ENCODE measurements at regions not wholly inside any gene's neighbourhood (a gene's known extent, or its start where the extent isn't known, plus 50 kb on each side); places are given as distances from the start of the nearest gene placed in this dataset.

DNA sequence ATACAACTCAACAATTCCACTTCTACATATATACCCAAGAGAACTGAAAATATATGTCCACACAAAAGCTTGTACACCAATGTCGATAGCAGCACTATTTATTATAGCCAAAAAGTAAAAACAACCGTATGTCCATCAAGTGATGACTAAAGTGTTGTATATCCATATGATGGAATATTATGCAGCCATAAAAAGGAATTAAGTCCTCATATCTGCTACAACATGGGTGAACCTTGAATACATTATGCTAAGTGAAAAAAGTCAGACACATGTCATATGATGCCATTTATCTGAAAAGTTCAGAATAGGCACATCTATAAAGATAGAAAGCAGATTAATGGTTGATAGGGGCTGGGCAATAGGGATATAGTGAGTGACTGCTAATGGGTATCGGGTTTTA is 204.5 kb downstream of the KCNRG start:
- Histone ChIP-seq H3K4me1 (ENCODE audit: control insufficient read depth in 3 of 3, insufficient read depth in 3 of 3, low read length in 3 of 3) (peaks cover 4 to 10% (median 6%) of the 10 kb centered on the region in 3 donors), H3K9me3 (ENCODE audit: control insufficient read depth in 3 of 3, low read length in 3 of 3) (no peaks in the 10 kb centered on the region), H3K9ac (ENCODE audit: low read depth in 1 of 3, low read length in 3 of 3) (no peak overlapping the region), H3K4me3 (ENCODE audit: low read length in 3 of 3) (no peak overlapping the region), H3K27ac (ENCODE audit: low read depth, low read length) (no peak overlapping the region), H3K27me3 (ENCODE audit: control insufficient read depth in 3 of 3, insufficient read depth in 3 of 3, low read length in 3 of 3) (no peaks in the 10 kb centered on the region), H3K36me3 (ENCODE audit: control insufficient read depth in 3 of 3, insufficient read depth in 3 of 3, low read length in 3 of 3) (no peaks in the 10 kb centered on the region)

DNA sequence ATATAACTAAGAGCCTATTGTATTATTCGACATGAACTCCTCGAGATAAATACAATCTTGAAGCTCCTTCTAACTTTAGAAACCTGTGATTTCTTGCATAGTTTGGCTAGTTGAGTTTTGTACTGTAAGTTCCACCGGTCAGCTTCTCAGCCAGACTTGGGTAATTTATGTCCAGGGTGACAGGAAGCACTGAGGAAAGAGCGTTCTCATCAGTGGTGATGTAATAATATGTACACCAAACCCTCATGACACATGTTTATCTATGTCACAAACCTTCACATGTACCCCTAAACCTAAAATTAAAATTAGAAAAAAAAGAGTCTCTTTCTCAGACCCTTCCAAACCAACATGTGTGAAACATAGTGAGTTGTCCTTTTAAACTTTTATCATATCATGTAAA is 205.7 kb downstream of the KCNRG start:
- Histone ChIP-seq H3K4me3 (ENCODE audit: low read length in 3 of 3) (no peak overlapping the region), H3K4me1 (ENCODE audit: control insufficient read depth in 3 of 3, insufficient read depth in 3 of 3, low read length in 3 of 3) (peaks cover 4 to 10% (median 6%) of the 10 kb centered on the region in 3 donors), H3K27me3 (ENCODE audit: control insufficient read depth in 3 of 3, insufficient read depth in 3 of 3, low read length in 3 of 3) (no peaks in the 10 kb centered on the region), H3K36me3 (ENCODE audit: control insufficient read depth in 3 of 3, insufficient read depth in 3 of 3, low read length in 3 of 3) (no peaks in the 10 kb centered on the region), H3K9me3 (ENCODE audit: control insufficient read depth in 3 of 3, low read length in 3 of 3) (no peaks in the 10 kb centered on the region), H3K27ac (ENCODE audit: low read depth, low read length) (no peak overlapping the region), H3K9ac (ENCODE audit: low read depth in 1 of 3, low read length in 3 of 3) (no peak overlapping the region)

DNA sequence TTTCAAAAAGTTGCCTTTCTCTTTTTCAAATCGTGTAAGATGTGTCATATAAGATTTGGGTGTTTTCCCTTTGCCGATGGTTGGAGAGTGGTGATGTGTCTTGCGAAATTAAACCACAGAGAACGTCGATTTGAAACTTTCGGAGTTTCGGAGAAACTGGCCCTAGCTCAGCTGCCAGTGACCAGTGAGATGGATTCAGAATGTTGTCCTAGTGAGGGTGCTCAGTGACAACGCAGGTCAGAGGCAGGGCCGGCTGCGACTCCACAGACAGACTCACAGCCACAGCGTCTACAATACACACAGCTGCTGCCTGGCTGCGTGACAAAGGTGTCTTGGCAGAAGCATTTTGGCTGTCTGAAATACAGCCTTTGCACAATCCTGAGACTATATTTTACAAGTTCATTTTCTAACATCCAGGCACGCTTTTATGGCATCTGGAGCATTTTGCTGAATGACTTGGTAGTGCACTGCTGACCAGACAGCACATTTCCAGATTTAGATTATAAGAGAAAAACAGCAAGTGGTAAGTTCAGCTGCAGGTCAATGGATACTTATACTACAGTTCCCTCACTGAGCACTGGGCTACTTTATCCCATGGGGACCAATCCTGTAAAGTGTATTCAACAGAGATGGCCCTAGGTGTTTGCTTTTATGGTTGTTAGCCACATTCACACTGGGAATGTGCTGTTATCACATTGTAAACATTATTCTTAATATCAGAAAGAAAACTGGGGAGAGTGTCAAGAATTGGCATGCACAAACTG is 207.5 kb downstream of the KCNRG start:
- Histone ChIP-seq H3K27ac (ENCODE audit: low read depth, low read length) (peak overlapping the region; percentile 29), H3K4me1 (ENCODE audit: control insufficient read depth in 3 of 3, insufficient read depth in 3 of 3, low read length in 3 of 3) (peaks cover 4 to 10% (median 6%) of the 10 kb centered on the region in 3 donors), H3K36me3 (ENCODE audit: control insufficient read depth in 3 of 3, insufficient read depth in 3 of 3, low read length in 3 of 3) (no peaks in the 10 kb centered on the region), H3K9ac (ENCODE audit: low read depth in 1 of 3, low read length in 3 of 3) (peak overlapping the region in 1 of 3 donors; percentile 40), H3K9me3 (ENCODE audit: control insufficient read depth in 3 of 3, low read length in 3 of 3) (no peaks in the 10 kb centered on the region), H3K4me3 (ENCODE audit: low read length in 3 of 3) (peak overlapping the region; percentile 51 to 63 (median 54)), H3K27me3 (ENCODE audit: control insufficient read depth in 3 of 3, insufficient read depth in 3 of 3, low read length in 3 of 3) (no peaks in the 10 kb centered on the region)

DNA sequence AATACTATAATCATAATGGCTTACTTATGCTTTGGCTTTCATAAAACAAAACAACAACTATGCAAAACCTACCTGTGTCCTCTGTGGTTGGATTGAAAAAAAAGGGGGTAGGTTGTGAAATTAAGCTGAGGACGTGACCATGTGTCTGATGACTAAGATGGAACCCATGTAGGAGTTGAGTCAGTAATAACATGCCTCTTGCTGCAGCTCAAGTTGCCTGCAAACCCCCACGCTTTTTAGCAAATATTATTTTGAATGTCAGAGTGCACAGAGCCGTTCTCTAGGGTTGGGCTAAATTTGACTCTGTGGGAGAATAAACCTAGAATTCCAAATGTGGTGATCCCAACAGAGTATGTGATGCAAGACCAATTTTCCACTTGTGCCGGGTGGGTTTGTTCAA is 209.3 kb downstream of the KCNRG start:
- Histone ChIP-seq H3K27me3 (ENCODE audit: control insufficient read depth in 3 of 3, insufficient read depth in 3 of 3, low read length in 3 of 3) (no peaks in the 10 kb centered on the region), H3K9ac (ENCODE audit: low read depth in 1 of 3, low read length in 3 of 3) (no peak overlapping the region), H3K36me3 (ENCODE audit: control insufficient read depth in 3 of 3, insufficient read depth in 3 of 3, low read length in 3 of 3) (no peaks in the 10 kb centered on the region), H3K27ac (ENCODE audit: low read depth, low read length) (no peak overlapping the region), H3K9me3 (ENCODE audit: control insufficient read depth in 3 of 3, low read length in 3 of 3) (no peaks in the 10 kb centered on the region), H3K4me3 (ENCODE audit: low read length in 3 of 3) (no peak overlapping the region), H3K4me1 (ENCODE audit: control insufficient read depth in 3 of 3, insufficient read depth in 3 of 3, low read length in 3 of 3) (peaks cover 4 to 10% (median 6%) of the 10 kb centered on the region in 3 donors)

DNA sequence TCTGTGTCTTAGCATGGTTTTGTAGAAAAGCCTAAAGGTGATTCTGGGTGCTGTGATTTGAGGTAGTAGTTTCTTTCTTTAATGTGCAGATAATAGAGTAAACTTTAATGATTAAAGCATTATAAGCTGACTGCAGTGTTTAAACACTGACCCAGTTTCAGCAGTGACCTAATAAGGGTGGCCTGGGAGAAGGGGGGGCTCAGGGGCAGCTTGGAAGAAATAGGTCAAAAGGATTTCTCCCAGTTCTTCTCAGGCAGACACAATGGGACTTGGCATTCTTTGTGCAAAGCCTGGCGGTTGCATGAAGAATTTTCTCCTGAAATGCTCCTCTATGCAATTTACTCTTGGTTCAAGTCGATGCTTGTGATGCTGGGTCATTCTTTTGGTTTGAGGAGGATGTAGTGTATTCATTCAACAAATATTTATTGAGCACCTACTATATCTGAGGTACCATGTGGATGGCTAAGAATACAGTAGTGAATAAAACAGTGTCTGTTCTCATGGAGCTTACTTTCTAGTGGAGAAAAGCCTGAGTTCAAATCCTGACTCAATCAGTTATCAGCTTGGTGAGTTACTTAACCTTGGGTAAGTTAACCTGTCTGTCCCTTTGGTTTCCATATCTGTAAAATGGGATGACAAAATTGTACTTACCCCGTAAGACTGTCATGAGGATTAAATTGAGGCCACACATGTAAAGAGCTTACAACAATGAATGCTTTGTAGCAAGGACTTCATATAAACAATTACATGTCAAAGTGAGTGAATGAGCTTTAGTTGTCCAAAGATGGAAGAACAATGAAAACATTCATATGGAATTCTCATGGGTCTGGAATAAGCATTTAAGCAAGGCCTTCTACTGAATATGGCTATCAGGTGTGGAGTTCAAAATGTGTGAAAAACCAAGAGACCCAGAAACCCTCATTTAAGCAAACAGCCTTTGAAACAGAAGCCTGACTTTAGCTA is 210.2 kb downstream of the KCNRG start:
- Histone ChIP-seq H3K9me3 (ENCODE audit: control insufficient read depth in 3 of 3, low read length in 3 of 3) (no peaks in the 10 kb centered on the region), H3K9ac (ENCODE audit: low read depth in 1 of 3, low read length in 3 of 3) (no peak overlapping the region), H3K4me3 (ENCODE audit: low read length in 3 of 3) (no peak overlapping the region), H3K4me1 (ENCODE audit: control insufficient read depth in 3 of 3, insufficient read depth in 3 of 3, low read length in 3 of 3) (peaks cover 4 to 10% (median 6%) of the 10 kb centered on the region in 3 donors), H3K27ac (ENCODE audit: low read depth, low read length) (no peak overlapping the region), H3K27me3 (ENCODE audit: control insufficient read depth in 3 of 3, insufficient read depth in 3 of 3, low read length in 3 of 3) (no peaks in the 10 kb centered on the region), H3K36me3 (ENCODE audit: control insufficient read depth in 3 of 3, insufficient read depth in 3 of 3, low read length in 3 of 3) (no peaks in the 10 kb centered on the region)

DNA sequence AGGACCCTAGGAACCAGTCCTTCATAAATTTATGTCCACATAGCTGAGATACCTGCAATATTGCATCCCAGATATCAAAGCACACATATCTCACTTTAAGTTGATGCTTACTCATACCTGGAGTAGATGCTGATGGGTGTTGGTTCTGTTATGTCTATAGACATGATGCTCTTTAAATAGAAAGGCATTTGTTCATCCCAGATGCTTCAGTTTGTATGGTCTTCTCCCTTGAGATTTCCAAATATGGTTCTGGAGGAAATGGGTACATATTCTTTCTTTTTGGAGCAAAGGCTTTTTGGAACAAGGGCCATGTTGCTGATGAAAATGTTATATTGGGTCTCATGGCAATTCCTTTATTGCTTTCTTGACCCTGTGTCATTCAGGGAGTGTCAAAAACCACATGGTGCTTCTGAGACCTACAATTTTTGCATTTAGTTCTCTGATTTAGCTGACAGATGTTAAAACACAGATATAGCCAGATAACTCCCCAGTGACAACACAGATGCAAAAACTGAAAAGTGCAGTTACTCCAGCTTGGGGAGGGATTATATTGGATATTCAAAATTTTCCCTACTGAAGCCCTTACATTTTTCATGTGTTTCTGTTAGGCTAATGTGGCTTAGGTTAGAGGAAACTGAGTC is 211.4 kb downstream of the KCNRG start:
- no peaks in the 10 kb centered on the region for H3K9me3 ChIP-seq (ENCODE audit: control insufficient read depth in 3 of 3, low read length in 3 of 3)
- peaks cover 4 to 10% (median 6%) of the 10 kb centered on the region in 3 donors for H3K4me1 ChIP-seq (ENCODE audit: control insufficient read depth in 3 of 3, insufficient read depth in 3 of 3, low read length in 3 of 3)
- H3K27me3 ChIP-seq (ENCODE audit: control insufficient read depth in 3 of 3, insufficient read depth in 3 of 3, low read length in 3 of 3) = no peaks in the 10 kb centered on the region
- H3K9ac ChIP-seq (ENCODE audit: low read depth in 1 of 3, low read length in 3 of 3) = no peak overlapping the region
- no peak overlapping the region for H3K27ac ChIP-seq (ENCODE audit: low read depth, low read length)
- H3K4me3 ChIP-seq (ENCODE audit: low read length in 3 of 3) = no peak overlapping the region
- no peaks in the 10 kb centered on the region for H3K36me3 ChIP-seq (ENCODE audit: control insufficient read depth in 3 of 3, insufficient read depth in 3 of 3, low read length in 3 of 3)

DNA sequence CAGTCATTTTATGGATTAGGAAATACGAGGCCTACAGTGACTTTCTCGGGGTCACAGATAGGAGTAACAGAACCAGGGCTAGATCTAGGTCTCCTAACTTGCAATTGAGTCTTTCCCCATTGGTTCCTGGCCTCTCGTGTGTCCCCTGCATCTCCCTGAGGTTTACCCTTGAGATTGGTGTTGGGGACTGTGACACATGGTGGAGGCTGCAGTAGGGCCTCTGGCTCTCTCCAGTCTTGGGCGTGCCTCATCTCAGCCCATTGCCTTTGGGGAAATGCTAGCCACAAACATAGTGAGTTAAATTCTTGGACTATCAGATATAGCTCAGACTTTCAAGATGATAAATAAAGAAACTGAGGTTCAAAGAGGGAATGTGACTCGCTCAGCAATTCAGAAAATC is 212.1 kb downstream of the KCNRG start:
- Histone ChIP-seq H3K4me1 (ENCODE audit: control insufficient read depth in 3 of 3, insufficient read depth in 3 of 3, low read length in 3 of 3) (peaks cover 4 to 10% (median 6%) of the 10 kb centered on the region in 3 donors), H3K27ac (ENCODE audit: low read depth, low read length) (no peak overlapping the region)

DNA sequence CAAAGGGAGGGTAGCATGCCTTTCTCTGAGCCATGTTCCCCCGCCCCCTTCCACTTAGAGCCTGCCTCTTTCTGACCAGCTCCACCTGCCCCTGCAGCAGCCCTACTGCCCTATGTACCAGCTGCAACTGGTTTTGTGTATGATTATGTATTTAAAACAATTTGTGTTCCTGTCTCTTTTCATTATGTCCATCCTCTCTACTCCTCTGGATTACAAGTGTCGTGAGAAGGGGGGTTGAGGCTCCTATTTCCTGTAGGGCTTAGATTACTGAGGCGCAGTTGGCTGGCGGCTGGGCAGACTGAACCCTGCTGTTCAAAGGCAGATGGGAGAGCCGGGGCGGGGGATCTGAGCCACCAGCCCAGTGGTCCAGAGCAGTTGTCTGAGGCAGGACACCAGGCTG is 213.3 kb downstream of the KCNRG start:
- H3K27me3 ChIP-seq (ENCODE audit: control insufficient read depth in 3 of 3, insufficient read depth in 3 of 3, low read length in 3 of 3) = no peaks in the 10 kb centered on the region
- H3K9ac ChIP-seq (ENCODE audit: low read depth in 1 of 3, low read length in 3 of 3) = no peak overlapping the region
- no peak overlapping the region for H3K4me3 ChIP-seq (ENCODE audit: low read length in 3 of 3)
- no peak overlapping the region for H3K27ac ChIP-seq (ENCODE audit: low read depth, low read length)
- no peaks in the 10 kb centered on the region for H3K36me3 ChIP-seq (ENCODE audit: control insufficient read depth in 3 of 3, insufficient read depth in 3 of 3, low read length in 3 of 3)
- no peaks in the 10 kb centered on the region for H3K4me1 ChIP-seq (ENCODE audit: control insufficient read depth in 3 of 3, insufficient read depth in 3 of 3, low read length in 3 of 3)
- no peaks in the 10 kb centered on the region for H3K9me3 ChIP-seq (ENCODE audit: control insufficient read depth in 3 of 3, low read length in 3 of 3)

More for the DNA sequence above, 212.1 kb downstream of the KCNRG start:
- no peak overlapping the region for H3K4me3 ChIP-seq (ENCODE audit: low read length in 3 of 3)
- H3K9me3 ChIP-seq (ENCODE audit: control insufficient read depth in 3 of 3, low read length in 3 of 3) = no peaks in the 10 kb centered on the region
- no peak overlapping the region for H3K9ac ChIP-seq (ENCODE audit: low read depth in 1 of 3, low read length in 3 of 3)
- no peaks in the 10 kb centered on the region for H3K36me3 ChIP-seq (ENCODE audit: control insufficient read depth in 3 of 3, insufficient read depth in 3 of 3, low read length in 3 of 3)
- H3K27me3 ChIP-seq (ENCODE audit: control insufficient read depth in 3 of 3, insufficient read depth in 3 of 3, low read length in 3 of 3) = no peaks in the 10 kb centered on the region

DNA sequence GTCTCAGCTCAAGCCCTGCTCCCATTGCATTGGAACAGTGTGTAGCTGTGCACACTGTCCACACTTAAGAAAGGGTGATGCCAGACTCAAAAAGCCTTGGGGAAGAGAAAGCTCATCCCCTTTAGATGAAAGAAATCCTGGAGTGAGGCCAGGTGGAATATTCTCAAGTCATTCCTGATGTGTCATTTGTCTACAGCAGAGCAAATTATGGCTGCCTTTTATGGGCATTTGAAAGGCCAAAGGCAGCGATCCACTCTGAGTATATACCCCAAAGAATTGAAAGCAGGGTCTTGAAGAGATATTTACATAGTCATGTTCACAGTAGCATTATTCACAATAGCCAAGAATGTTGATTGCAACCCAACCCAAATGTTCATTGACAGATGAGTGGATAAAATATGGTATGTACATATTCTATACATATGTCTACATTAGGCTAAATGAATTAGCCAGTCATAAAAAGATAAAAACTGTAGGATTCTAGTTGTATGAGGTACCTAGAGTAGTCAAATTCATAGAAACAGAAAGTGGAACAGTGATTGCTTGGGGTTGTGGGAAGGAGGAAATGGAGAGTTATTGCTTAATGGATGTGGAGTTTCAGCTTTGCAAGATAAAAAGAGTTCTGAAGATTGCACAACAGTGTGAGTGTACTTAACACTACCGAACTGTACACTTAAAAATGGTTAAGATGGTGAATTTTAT is 214.9 kb downstream of the KCNRG start:
- Histone ChIP-seq H3K4me3 (ENCODE audit: low read length in 3 of 3) (no peak overlapping the region), H3K9ac (ENCODE audit: low read depth in 1 of 3, low read length in 3 of 3) (no peak overlapping the region), H3K36me3 (ENCODE audit: control insufficient read depth in 3 of 3, insufficient read depth in 3 of 3, low read length in 3 of 3) (no peaks in the 10 kb centered on the region), H3K27me3 (ENCODE audit: control insufficient read depth in 3 of 3, insufficient read depth in 3 of 3, low read length in 3 of 3) (no peaks in the 10 kb centered on the region), H3K4me1 (ENCODE audit: control insufficient read depth in 3 of 3, insufficient read depth in 3 of 3, low read length in 3 of 3) (no peaks in the 10 kb centered on the region), H3K27ac (ENCODE audit: low read depth, low read length) (no peak overlapping the region), H3K9me3 (ENCODE audit: control insufficient read depth in 3 of 3, low read length in 3 of 3) (no peaks in the 10 kb centered on the region)
